Neural cell (in vitro differentiated cells): ENCODE measurements at regions not wholly inside any gene's neighbourhood (a gene's known extent, or its start where the extent isn't known, plus 50 kb on each side); places are given as distances from the start of the nearest gene placed in this dataset.

Source experiments
- H2AFZ ChIP-seq: fragments of 200-600, 300-800 bp; sonication (generic), shearing (Covaris generic); 2 replicates; pipeline ENCODE4 v1.6.0; 2014; ENCODE audit warnings: low read depth, mild to moderate bottlenecking, antibody characterized with exemption, low read length, moderate library complexity
- H3F3A ChIP-seq: fragments of 200-600 bp; shearing (Covaris generic); 2 replicates; pipeline ENCODE4 v1.6.1; 2016; ENCODE audit warnings: mild to moderate bottlenecking, moderate library complexity, mixed read lengths, antibody characterized with exemption, low read length; ENCODE audit not compliant: insufficient read depth, poor library complexity, severe bottlenecking
- H3K27ac ChIP-seq: fragments of 200-600, 300-800 bp; sonication (generic), shearing (Covaris generic); 2 replicates; pipeline ENCODE4 v1.5.1; 2014; ENCODE audit warnings: mild to moderate bottlenecking, low read length, moderate library complexity
- H3K27me3 ChIP-seq: fragments of 300-800, 200-600 bp; sonication (generic), shearing (Covaris generic); 2 replicates; pipeline ENCODE4 v1.6.0; 2014; ENCODE audit warnings: mild to moderate bottlenecking, low read depth, low read length, moderate library complexity; ENCODE audit not compliant: insufficient read depth
- H3K36me3 ChIP-seq: fragments of 300-800, 200-600 bp; sonication (generic), shearing (Covaris generic); 2 replicates; pipeline ENCODE4 v1.5.1; 2014; ENCODE audit warnings: mild to moderate bottlenecking, antibody characterized with exemption, low read length, moderate library complexity; ENCODE audit not compliant: insufficient read depth
- H3K4me2 ChIP-seq: fragments of 300-800, 200-600 bp; sonication (generic), shearing (Covaris generic); 2 replicates; pipeline ENCODE4 v1.6.0; 2014; ENCODE audit warnings: mild to moderate bottlenecking, low read length
- H3K4me3 ChIP-seq: fragments of 300-800, 200-600 bp; sonication (generic), shearing (Covaris generic); 2 replicates; pipeline ENCODE4 v1.5.1; 2014; ENCODE audit warnings: mild to moderate bottlenecking, low read length, moderate library complexity
- H3K79me2 ChIP-seq: fragments of 200-600 bp; shearing (Covaris generic); replicated peaks from 2 replicates; pipeline ENCODE4 v1.6.0; 2014; ENCODE audit warnings: mild to moderate bottlenecking, low read length, moderate library complexity; ENCODE audit not compliant: insufficient read depth
- H3K9ac ChIP-seq: fragments of 300-800, 200-600 bp; sonication (generic), shearing (Covaris generic); 2 replicates; pipeline ENCODE4 v1.6.1; 2016; ENCODE audit warnings: mild to moderate bottlenecking, low read length, mixed read lengths
- H3K9me2 ChIP-seq: fragments of 200-600 bp; shearing (Covaris generic); 2 replicates; pipeline ENCODE4 v1.6.1; 2016; ENCODE audit warnings: mild to moderate bottlenecking, low read length, mixed read lengths; ENCODE audit not compliant: insufficient read depth
- H3K9me3 ChIP-seq: fragments of 200-600, 300-800 bp; sonication (generic), shearing (Covaris generic); 2 replicates; pipeline ENCODE4 v1.6.1; 2016; ENCODE audit warnings: mild to moderate bottlenecking, mixed run types, low read length, moderate library complexity, mixed read lengths
- H4K20me1 ChIP-seq: fragments of 200-600 bp; shearing (Covaris generic); 2 replicates; pipeline ENCODE4 v1.6.1; 2016; ENCODE audit warnings: mild to moderate bottlenecking, mixed run types; ENCODE audit not compliant: insufficient read depth
- EP300 ChIP-seq: fragments of 450-650 bp; conservative IDR thresholded peaks from 2 replicates; pipeline ENCODE4 v1.6.1; 2014; ENCODE audit warnings: antibody characterized with exemption, mild to moderate bottlenecking, moderate library complexity; ENCODE audit not compliant: poor library complexity, severe bottlenecking
- EZH2 ChIP-seq: fragments of 200-600, 300-800 bp; shearing (Covaris generic), sonication (generic); IDR thresholded peaks from 2 replicates; pipeline ENCODE4 v1.6.1; 2014; ENCODE audit warnings: antibody characterized with exemption, low read length, borderline replicate concordance, mild to moderate bottlenecking; ENCODE audit not compliant: insufficient read depth, poor library complexity, severe bottlenecking
- MXI1 ChIP-seq: fragments of 450-650 bp; conservative IDR thresholded peaks from 2 replicates; pipeline ENCODE4 v1.6.1; 2014; ENCODE audit warnings: antibody characterized with exemption, mild to moderate bottlenecking; ENCODE audit not compliant: poor library complexity, severe bottlenecking
- POLR2AphosphoS5 ChIP-seq: IDR thresholded peaks from 2 replicates; pipeline ENCODE4 v1.6.1; 2012
- RAD21 ChIP-seq: fragments of 450-650 bp; conservative IDR thresholded peaks from 2 replicates; pipeline ENCODE4 v1.6.1; 2014; ENCODE audit warnings: antibody characterized with exemption, mild to moderate bottlenecking, moderate library complexity
- REST ChIP-seq: IDR thresholded peaks from 2 replicates; pipeline ENCODE4 v1.6.1; 2012; ENCODE audit warnings: borderline replicate concordance
- SMC3 ChIP-seq: fragments of 450-650 bp; conservative IDR thresholded peaks from 2 replicates; pipeline ENCODE4 v1.6.1; 2014; ENCODE audit warnings: antibody characterized with exemption, mild to moderate bottlenecking, moderate library complexity; ENCODE audit not compliant: poor library complexity
- TAF1 ChIP-seq: IDR thresholded peaks from 2 replicates; pipeline ENCODE4 v1.6.1; 2012; ENCODE audit warnings: low read depth
- TF ChIP-seq, protein P1 (sequence below): fragments of 450-650 bp; IDR thresholded peaks from 2 replicates; pipeline ENCODE4 v1.5.1; 2014; ENCODE audit warnings: antibody characterized with exemption, mild to moderate bottlenecking, moderate library complexity; ENCODE audit not compliant: poor library complexity, severe bottlenecking

DNA sequence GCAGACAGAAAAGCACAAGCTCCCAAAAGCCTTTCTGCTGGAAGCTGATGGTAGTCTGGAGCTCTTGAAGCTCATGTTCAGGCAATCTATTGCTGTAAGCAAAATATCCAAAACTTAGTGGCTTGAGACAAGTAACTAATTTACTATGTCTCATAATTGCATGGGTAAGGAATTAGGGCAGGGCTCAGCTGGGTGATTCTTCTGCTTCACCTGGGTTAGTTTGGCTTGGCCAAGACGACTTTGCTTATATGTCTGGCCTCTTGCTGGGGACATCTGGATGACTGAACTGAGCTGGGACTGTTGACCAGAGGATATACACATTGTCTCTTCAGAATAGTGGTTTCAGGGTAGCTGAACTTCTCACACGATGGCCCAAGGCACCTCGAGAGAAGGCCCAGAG lies 96.8 kb upstream of the WSCD1 start:
- Histone ChIP-seq H2AFZ (no peak overlapping the region), H3K79me2 (no peaks in the 10 kb centered on the region), H3K36me3 (no peaks in the 10 kb centered on the region), H3K27ac (no peak overlapping the region), H3K4me2 (no peak overlapping the region), H3F3A (no peaks in the 10 kb centered on the region), H3K9ac (no peak overlapping the region), H3K27me3 (no peaks in the 10 kb centered on the region), H4K20me1 (no peaks in the 10 kb centered on the region), H3K9me2 (no peaks in the 10 kb centered on the region), H3K9me3 (no peaks in the 10 kb centered on the region), H3K4me3 (no peak overlapping the region)
- TF ChIP-seq MXI1 = no peak
- no peak for TF ChIP-seq POLR2AphosphoS5
- no peak for TF ChIP-seq EZH2
- TF ChIP-seq, protein P1, sequence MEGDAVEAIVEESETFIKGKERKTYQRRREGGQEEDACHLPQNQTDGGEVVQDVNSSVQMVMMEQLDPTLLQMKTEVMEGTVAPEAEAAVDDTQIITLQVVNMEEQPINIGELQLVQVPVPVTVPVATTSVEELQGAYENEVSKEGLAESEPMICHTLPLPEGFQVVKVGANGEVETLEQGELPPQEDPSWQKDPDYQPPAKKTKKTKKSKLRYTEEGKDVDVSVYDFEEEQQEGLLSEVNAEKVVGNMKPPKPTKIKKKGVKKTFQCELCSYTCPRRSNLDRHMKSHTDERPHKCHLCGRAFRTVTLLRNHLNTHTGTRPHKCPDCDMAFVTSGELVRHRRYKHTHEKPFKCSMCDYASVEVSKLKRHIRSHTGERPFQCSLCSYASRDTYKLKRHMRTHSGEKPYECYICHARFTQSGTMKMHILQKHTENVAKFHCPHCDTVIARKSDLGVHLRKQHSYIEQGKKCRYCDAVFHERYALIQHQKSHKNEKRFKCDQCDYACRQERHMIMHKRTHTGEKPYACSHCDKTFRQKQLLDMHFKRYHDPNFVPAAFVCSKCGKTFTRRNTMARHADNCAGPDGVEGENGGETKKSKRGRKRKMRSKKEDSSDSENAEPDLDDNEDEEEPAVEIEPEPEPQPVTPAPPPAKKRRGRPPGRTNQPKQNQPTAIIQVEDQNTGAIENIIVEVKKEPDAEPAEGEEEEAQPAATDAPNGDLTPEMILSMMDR = no peak
- TF ChIP-seq RAD21 = no peak
- no peak for TF ChIP-seq REST
- TF ChIP-seq SMC3 = no peak
- no peak for TF ChIP-seq TAF1
- TF ChIP-seq EP300 = no peak

- Histone ChIP-seq H3K79me2 (no peaks in the 10 kb centered on the region), H3K9ac (no peak overlapping the region), H2AFZ (no peak overlapping the region), H3K27ac (no peak overlapping the region), H3K9me3 (no peaks in the 10 kb centered on the region), H3K4me3 (no peak overlapping the region), H3K4me2 (no peak overlapping the region), H3K36me3 (no peaks in the 10 kb centered on the region), H4K20me1 (no peaks in the 10 kb centered on the region), H3K27me3 (no peaks in the 10 kb centered on the region), H3K9me2 (no peaks in the 10 kb centered on the region), H3F3A (no peaks in the 10 kb centered on the region)
- no peak for TF ChIP-seq REST
- TF ChIP-seq, protein P1 = no peak
- no peak for TF ChIP-seq EZH2
- TF ChIP-seq POLR2AphosphoS5 = no peak
- no peak for TF ChIP-seq SMC3
- TF ChIP-seq RAD21 = no peak
- no peak for TF ChIP-seq EP300
- TF ChIP-seq MXI1 = no peak
- no peak for TF ChIP-seq TAF1
These were observed 94.5 kb upstream of the WSCD1 start for GRCh38 chr17:5975661-5976060.
